ENCODE measurements at regions not wholly inside any gene's neighbourhood (a gene's known extent, or its start where the extent isn't known, plus 50 kb on each side); places are given as distances from the start of the nearest gene placed in this dataset.
"Not testable (repeated sequence)": the region's sequence is repeated elsewhere in the genome, so short reads cannot be mapped to it uniquely, and the experiment has no call there.

GRCh38 chr5:56685503-56686217 lies 129.7 kb upstream of the MAP3K1 start:
- DNase-seq: no peak

- no peak for DNase-seq
These were observed 131.2 kb upstream of the MAP3K1 start for GRCh38 chr5:56684159-56684558.

GRCh38 chr5:56683733-56684132 lies 131.6 kb upstream of the MAP3K1 start:
- no peak for DNase-seq

- no peak for DNase-seq
These were observed 132.1 kb upstream of the MAP3K1 start for GRCh38 chr5:56683281-56683680.

- DNase-seq: no peak
These were observed 134.0 kb upstream of the MAP3K1 start for GRCh38 chr5:56681346-56681745.

GRCh38 chr5:56680731-56681130 lies 134.6 kb upstream of the MAP3K1 start:
- DNase-seq: no peak

GRCh38 chr5:56677690-56678305 lies 137.6 kb upstream of the MAP3K1 start:
- DNase-seq: no peak

GRCh38 chr5:56676091-56676768 lies 139.1 kb upstream of the MAP3K1 start:
- DNase-seq: no peak

- DNase-seq: no peak
These were observed 140.9 kb upstream of the MAP3K1 start for GRCh38 chr5:56674441-56674840.

GRCh38 chr5:56673171-56673570 lies 142.2 kb upstream of the MAP3K1 start:
- no peak for DNase-seq

GRCh38 chr5:56671571-56671970 lies 143.8 kb upstream of the MAP3K1 start:
- DNase-seq: no peak

- DNase-seq: no peak
These were observed 144.4 kb upstream of the MAP3K1 start for GRCh38 chr5:56670916-56671315.

- DNase-seq: peak; percentile 63
These were observed 145.5 kb upstream of the MAP3K1 start for GRCh38 chr5:56669534-56670483.

GRCh38 chr5:56668996-56669395 lies 146.4 kb upstream of the MAP3K1 start:
- no peak for DNase-seq

GRCh38 chr5:56667692-56668091 lies 147.7 kb upstream of the MAP3K1 start:
- DNase-seq: no peak

- DNase-seq: no peak
These were observed 148.4 kb upstream of the MAP3K1 start for GRCh38 chr5:56666901-56667300.

- not testable (repeated sequence) for DNase-seq
These were observed 150.2 kb upstream of the MAP3K1 start for GRCh38 chr5:56665117-56665516.

GRCh38 chr5:56664025-56664424 lies 151.3 kb upstream of the MAP3K1 start:
- no peak for DNase-seq

GRCh38 chr5:56663523-56663922 lies 151.8 kb upstream of the MAP3K1 start:
- no peak for DNase-seq

GRCh38 chr5:56662893-56663292 lies 152.5 kb upstream of the MAP3K1 start:
- no peak for DNase-seq

- DNase-seq: no peak
These were observed 155.4 kb upstream of the MAP3K1 start for GRCh38 chr5:56659971-56660370.

- no peak for DNase-seq
These were observed 156.4 kb upstream of the MAP3K1 start for GRCh38 chr5:56658972-56659371.
